HG03460 (cell line): ENCODE measurements at regions not wholly inside any gene's neighbourhood (a gene's known extent, or its start where the extent isn't known, plus 50 kb on each side); places are given as distances from the start of the nearest gene placed in this dataset.
"Not testable (repeated sequence)": the region's sequence is repeated elsewhere in the genome, so short reads cannot be mapped to it uniquely, and the experiment has no call there.

Source experiments
- ATAC-seq: cut with Tn5 transposase; IDR thresholded peaks from one replicate; pipeline ENCODE4 v1.9.1; 2021; ENCODE audit not compliant: unreplicated experiment

DNA sequence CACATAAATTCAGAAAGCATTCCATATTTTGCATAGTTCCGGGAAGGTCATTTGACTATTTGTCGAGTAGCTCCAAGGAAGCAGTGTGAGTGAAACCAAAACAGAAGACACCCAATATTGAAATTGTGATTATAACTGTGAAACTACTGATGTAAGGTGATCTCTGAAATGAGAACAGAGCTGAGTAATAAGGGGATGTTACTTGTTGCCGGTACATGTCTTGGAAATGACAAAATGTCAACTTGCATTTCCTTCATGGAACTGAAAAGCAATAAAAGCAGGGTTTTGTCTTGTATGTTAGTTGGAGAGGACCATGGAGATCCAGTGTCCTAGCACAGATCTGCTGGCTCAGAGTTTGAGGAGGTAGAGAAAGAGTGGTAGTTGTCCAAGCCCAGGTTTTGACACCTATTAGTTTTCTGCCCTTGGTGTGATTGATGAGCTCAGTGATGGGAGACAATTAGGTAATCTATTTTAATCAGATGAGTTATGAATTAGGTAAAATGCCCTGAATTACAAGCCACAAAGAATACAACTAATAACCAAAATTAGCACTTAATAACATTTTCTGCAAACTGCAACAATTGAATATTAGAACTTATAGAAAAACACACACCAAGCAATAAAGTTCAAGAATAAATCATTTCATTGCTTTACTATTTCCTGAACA is 58.7 kb upstream of the ZNF519 start:
- ATAC-seq, result peak; percentile 76

DNA sequence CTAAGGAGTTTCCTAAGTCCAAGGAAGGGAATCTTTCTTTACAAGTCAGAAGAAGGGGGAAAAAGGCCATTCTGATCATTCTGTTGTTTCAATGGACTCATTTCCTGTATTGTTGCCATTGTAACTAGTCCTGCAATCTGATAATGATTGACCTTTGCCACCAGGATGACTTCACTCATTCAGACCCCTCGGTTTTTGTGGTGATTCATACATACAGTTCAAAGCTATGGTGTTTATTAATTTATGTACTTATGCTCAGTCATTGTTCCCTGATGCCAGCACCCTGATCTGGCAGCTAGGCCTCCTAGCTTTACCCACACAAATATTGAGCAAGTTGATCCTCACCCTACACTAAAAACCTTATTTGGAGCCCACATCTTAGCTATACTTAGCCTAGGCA is 57.6 kb upstream of the ZNF519 start:
- no peak for ATAC-seq

GRCh38 chr18:14188751-14189406 is 56.6 kb upstream of the ZNF519 start:
- not testable (repeated sequence) for ATAC-seq
